GM18502 (cell line): ENCODE measurements at regions not wholly inside any gene's neighbourhood (a gene's known extent, or its start where the extent isn't known, plus 50 kb on each side); places are given as distances from the start of the nearest gene placed in this dataset.
A peak's percentile ranks its signal among the peaks of the same experiment; 100 is the strongest.

ENCODE experiments used
- ATAC-seq: cut with Tn5 transposase; IDR thresholded peaks from one replicate; pipeline ENCODE4 v1.9.1; 2021; ENCODE audit warnings: mild to moderate bottlenecking; ENCODE audit not compliant: unreplicated experiment, poor library complexity

GRCh38 chr12:41940571-41940970 is 204.1 kb downstream of the GXYLT1 start:
- no peak for ATAC-seq

GRCh38 chr12:41936333-41936732 is 208.3 kb downstream of the GXYLT1 start:
- no peak for ATAC-seq

GRCh38 chr12:41935911-41936310 is 208.8 kb downstream of the GXYLT1 start:
- no peak for ATAC-seq

GRCh38 chr12:41932470-41932991 is 212.1 kb downstream of the GXYLT1 start:
- peak; percentile 53 for ATAC-seq

GRCh38 chr12:41930866-41931437 is 213.7 kb downstream of the GXYLT1 start:
- ATAC-seq: no peak

- no peak for ATAC-seq
Measured at GRCh38 chr12:41924111-41924510, 220.6 kb downstream of the GXYLT1 start.

- ATAC-seq: no peak
Measured at GRCh38 chr12:41923351-41923750, 221.3 kb downstream of the GXYLT1 start.

- ATAC-seq: no peak
Measured at GRCh38 chr12:41920355-41920754, 224.3 kb downstream of the GXYLT1 start.

GRCh38 chr12:41919526-41920261 is 225.0 kb downstream of the GXYLT1 start:
- ATAC-seq: no peak

- ATAC-seq: no peak
Measured at GRCh38 chr12:41919048-41919447, 225.6 kb downstream of the GXYLT1 start.

- no peak for ATAC-seq
Measured at GRCh38 chr12:41917938-41918341, 226.7 kb downstream of the GXYLT1 start.

GRCh38 chr12:41917181-41917580 is 227.5 kb downstream of the GXYLT1 start:
- no peak for ATAC-seq

GRCh38 chr12:41910578-41911320 is 233.9 kb downstream of the GXYLT1 start:
- ATAC-seq: no peak

- no peak for ATAC-seq
Measured at GRCh38 chr12:41908206-41908605, 236.5 kb downstream of the GXYLT1 start.

GRCh38 chr12:41907550-41907949 is 237.1 kb downstream of the GXYLT1 start:
- no peak for ATAC-seq

- no peak for ATAC-seq
Measured at GRCh38 chr12:41907021-41907420, 237.7 kb downstream of the GXYLT1 start.

GRCh38 chr12:41905759-41906297 is 238.8 kb downstream of the GXYLT1 start:
- ATAC-seq: no peak

GRCh38 chr12:41905073-41905758 is 239.5 kb downstream of the GXYLT1 start:
- no peak for ATAC-seq

GRCh38 chr12:41904041-41904440 is 240.6 kb downstream of the GXYLT1 start:
- no peak for ATAC-seq

- ATAC-seq: no peak
Measured at GRCh38 chr12:41903014-41903708, 241.5 kb downstream of the GXYLT1 start.
